ENCODE measurements at regions not wholly inside any gene's neighbourhood (a gene's known extent, or its start where the extent isn't known, plus 50 kb on each side); places are given as distances from the start of the nearest gene placed in this dataset.

- Histone ChIP-seq H3K4me1 (peaks cover 28% of the 10 kb centered on the region), H3K27me3 (ENCODE audit: low read depth) (no peaks in the 10 kb centered on the region)
Measured at GRCh38 chr21:28674763-28675162, 317.9 kb downstream of the LTN1 start.

GRCh38 chr21:28671549-28672195 is 321.0 kb downstream of the LTN1 start:
- no peak overlapping the region for H3K27ac ChIP-seq (replicated peaks)
- H3K4me1 ChIP-seq: peaks cover 28% of the 10 kb centered on the region
- TF ChIP-seq, protein P1, sequence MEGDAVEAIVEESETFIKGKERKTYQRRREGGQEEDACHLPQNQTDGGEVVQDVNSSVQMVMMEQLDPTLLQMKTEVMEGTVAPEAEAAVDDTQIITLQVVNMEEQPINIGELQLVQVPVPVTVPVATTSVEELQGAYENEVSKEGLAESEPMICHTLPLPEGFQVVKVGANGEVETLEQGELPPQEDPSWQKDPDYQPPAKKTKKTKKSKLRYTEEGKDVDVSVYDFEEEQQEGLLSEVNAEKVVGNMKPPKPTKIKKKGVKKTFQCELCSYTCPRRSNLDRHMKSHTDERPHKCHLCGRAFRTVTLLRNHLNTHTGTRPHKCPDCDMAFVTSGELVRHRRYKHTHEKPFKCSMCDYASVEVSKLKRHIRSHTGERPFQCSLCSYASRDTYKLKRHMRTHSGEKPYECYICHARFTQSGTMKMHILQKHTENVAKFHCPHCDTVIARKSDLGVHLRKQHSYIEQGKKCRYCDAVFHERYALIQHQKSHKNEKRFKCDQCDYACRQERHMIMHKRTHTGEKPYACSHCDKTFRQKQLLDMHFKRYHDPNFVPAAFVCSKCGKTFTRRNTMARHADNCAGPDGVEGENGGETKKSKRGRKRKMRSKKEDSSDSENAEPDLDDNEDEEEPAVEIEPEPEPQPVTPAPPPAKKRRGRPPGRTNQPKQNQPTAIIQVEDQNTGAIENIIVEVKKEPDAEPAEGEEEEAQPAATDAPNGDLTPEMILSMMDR (IDR thresholded peaks at IDR 0.05; ENCODE audit: borderline replicate concordance): no peak
- no peaks in the 10 kb centered on the region for H3K27me3 ChIP-seq (ENCODE audit: low read depth)
- H3K36me3 ChIP-seq: no peaks in the 10 kb centered on the region
- no peaks in the 10 kb centered on the region for H3K9me3 ChIP-seq (replicated peaks)
- no peak overlapping the region for H3K4me3 ChIP-seq
- intact Hi-C loops (cut with micrococcal nuclease): no loop called here
- no peak for DNase-seq

More at GRCh38 chr21:28674763-28675162, 317.9 kb downstream of the LTN1 start:
- intact Hi-C loops (cut with micrococcal nuclease): no loop called here
- TF ChIP-seq, protein P1 (IDR thresholded peaks at IDR 0.05; ENCODE audit: borderline replicate concordance): no peak
- DNase-seq: no peak
- peaks cover 10% of the 10 kb centered on the region for H3K9me3 ChIP-seq (replicated peaks)
- no peaks in the 10 kb centered on the region for H3K36me3 ChIP-seq
- H3K4me3 ChIP-seq: no peak overlapping the region
- peak overlapping the region; percentile 45 for H3K27ac ChIP-seq (replicated peaks)

GRCh38 chr21:28669971-28670653 is 322.6 kb downstream of the LTN1 start:
- H3K4me3 ChIP-seq: no peak overlapping the region
- H3K4me1 ChIP-seq: peaks cover 14% of the 10 kb centered on the region
- no peak overlapping the region for H3K27ac ChIP-seq (replicated peaks)
- no peak for DNase-seq
- H3K9me3 ChIP-seq (replicated peaks): no peaks in the 10 kb centered on the region
- no peaks in the 10 kb centered on the region for H3K36me3 ChIP-seq
- intact Hi-C loops (cut with micrococcal nuclease): no loop called here
- H3K27me3 ChIP-seq (ENCODE audit: low read depth): no peaks in the 10 kb centered on the region
- TF ChIP-seq, protein P1 (IDR thresholded peaks at IDR 0.05; ENCODE audit: borderline replicate concordance): no peak

- Histone ChIP-seq H3K27ac (replicated peaks) (no peak overlapping the region), H3K4me3 (no peak overlapping the region), H3K36me3 (no peaks in the 10 kb centered on the region), H3K4me1 (peaks cover 6% of the 10 kb centered on the region), H3K27me3 (ENCODE audit: low read depth) (no peaks in the 10 kb centered on the region), H3K9me3 (replicated peaks) (no peaks in the 10 kb centered on the region)
- TF ChIP-seq, protein P1 (IDR thresholded peaks at IDR 0.05; ENCODE audit: borderline replicate concordance): no peak
- intact Hi-C loops (cut with micrococcal nuclease): no loop called here
- no peak for DNase-seq
Measured at GRCh38 chr21:28669321-28669720, 323.4 kb downstream of the LTN1 start.

DNA sequence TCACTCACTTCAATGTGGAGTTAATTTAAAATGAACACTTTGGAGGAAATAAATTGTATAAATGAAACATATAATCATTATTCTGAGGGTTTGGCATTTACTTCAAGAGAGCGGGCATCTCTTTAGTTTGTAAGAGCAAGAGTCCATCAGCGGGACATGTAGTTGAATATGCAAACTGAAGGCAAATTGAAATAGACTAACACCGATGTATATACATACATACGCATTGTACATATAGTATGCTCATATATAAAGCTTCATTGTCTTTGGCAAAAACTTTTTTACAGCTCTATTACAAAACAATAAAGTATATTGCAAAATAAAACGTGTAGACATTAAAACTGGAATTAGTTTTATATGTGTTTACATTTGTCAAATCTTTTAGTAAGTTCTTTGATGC is 328.9 kb downstream of the LTN1 start:
- Histone ChIP-seq H3K4me3 (no peak overlapping the region), H3K27me3 (ENCODE audit: low read depth) (no peaks in the 10 kb centered on the region), H3K27ac (replicated peaks) (no peak overlapping the region), H3K4me1 (no peaks in the 10 kb centered on the region), H3K9me3 (replicated peaks) (no peaks in the 10 kb centered on the region), H3K36me3 (no peaks in the 10 kb centered on the region)
- no peak for DNase-seq
- intact Hi-C loops (cut with micrococcal nuclease): no loop called here
- TF ChIP-seq, protein P1 (IDR thresholded peaks at IDR 0.05; ENCODE audit: borderline replicate concordance): no peak

All from left ventricle myocardium inferior (tissue), 1 donor.